ENCODE measurements at regions not wholly inside any gene's neighbourhood (a gene's known extent, or its start where the extent isn't known, plus 50 kb on each side); places are given as distances from the start of the nearest gene placed in this dataset.

DNA sequence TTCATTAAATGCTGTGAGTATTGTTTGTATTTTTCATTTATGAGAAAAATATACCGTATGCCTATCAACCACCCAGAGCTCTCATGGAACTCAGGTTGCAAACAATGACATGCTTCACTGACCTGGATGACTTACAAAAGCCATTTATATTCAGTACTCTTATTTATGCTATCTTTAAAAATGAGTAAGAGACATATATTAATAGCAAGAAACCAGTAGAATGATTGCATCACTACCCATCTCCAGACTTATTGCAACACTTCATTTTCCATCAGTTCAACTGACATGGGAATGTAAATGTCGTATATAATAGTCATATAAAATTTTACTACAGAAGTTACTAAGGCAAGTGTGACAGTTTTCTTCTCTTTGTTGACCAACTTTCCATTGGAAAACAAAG lies 69.1 kb downstream of the OTP start:
- DNase-seq = no peak

DNA sequence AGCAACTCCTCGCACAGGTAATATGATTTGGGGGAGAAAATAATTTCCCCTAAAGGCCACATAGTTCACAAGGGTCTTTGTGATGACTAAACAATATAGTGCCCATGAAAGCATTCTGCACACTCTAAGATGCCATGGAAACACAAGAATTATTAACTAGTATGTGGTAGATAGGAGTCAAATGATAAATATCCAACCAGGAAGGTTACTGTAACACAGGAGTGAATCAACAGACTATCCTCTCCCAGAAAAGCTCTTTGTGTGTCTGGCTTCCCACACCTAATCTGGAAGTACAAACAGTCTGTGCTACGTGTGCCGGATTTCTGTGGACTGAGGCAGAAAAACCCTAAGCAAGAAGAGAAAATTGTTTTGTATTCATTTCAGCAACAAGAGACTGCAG lies 70.0 kb downstream of the OTP start:
- no peak for DNase-seq

DNA sequence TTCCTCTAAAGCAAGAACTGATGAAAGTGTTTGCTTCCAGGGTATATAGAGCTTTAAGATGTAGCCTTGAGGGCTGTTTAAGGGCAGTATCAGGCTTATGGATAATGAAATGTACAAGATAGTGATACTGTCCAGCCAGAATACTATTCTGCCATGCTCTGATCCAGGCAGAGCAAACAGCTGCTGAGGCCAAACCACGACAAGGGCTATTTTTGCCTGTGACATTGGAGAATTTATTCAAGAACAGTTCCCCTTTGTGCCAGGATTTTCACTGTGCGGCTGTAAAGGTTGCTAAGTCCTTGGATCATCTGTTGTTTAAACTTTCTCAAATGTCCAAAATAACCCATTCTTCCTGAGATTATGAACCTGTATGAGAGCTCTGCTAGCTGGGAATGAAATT lies 70.4 kb downstream of the OTP start:
- DNase-seq = no peak

DNA sequence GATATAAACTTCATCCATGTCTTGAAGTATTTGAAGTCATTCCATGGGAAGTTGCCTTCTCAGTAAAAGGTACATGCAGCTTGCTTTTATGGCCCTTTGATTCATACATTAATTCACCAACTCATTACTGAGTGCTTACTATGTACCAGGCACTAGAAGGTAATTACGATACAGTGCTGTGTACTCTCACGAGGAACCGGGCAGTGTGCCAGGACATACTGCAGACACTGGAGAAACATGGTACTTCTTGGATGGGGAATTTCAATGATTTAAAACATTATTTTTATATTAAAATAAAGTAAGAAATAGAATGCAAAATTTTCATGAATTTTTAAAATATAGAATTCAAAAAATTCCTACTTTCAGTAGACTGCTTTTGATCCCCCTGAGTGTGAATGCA lies 71.4 kb upstream of the WDR41 start:
- DNase-seq = peak; percentile 57

GRCh38 chr5:77561965-77562364 lies 69.8 kb upstream of the WDR41 start:
- no peak for DNase-seq

- DNase-seq = peak; percentile 60
Measured at GRCh38 chr5:77560677-77561263, 68.7 kb upstream of the WDR41 start.

DNA sequence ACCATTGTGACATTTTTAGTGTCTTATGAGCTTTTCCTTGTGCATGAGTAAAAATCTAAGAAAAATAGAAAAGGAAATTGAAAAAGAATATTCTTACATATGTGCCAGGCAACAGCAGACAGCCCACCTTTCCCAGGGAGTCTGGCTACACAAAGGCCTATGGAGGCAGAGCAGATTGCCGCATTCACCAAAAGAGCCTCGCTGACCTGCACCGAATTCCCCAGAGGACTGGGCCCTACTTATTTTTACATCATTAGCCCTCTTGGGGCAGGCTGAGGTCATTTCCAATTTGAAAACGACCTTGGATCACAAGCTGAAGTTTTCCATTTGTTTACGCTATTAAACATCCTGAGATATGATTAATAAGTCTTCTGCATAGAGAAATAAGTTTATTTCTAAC lies 66.2 kb upstream of the WDR41 start:
- no peak for DNase-seq

GRCh38 chr5:77550406-77550805 lies 58.3 kb upstream of the WDR41 start:
- DNase-seq = no peak

- no peak for DNase-seq
Measured at GRCh38 chr5:77545285-77545684, 53.2 kb upstream of the WDR41 start.
